ENCODE measurements at regions not wholly inside any gene's neighbourhood (a gene's known extent, or its start where the extent isn't known, plus 50 kb on each side); places are given as distances from the start of the nearest gene placed in this dataset.

DNA sequence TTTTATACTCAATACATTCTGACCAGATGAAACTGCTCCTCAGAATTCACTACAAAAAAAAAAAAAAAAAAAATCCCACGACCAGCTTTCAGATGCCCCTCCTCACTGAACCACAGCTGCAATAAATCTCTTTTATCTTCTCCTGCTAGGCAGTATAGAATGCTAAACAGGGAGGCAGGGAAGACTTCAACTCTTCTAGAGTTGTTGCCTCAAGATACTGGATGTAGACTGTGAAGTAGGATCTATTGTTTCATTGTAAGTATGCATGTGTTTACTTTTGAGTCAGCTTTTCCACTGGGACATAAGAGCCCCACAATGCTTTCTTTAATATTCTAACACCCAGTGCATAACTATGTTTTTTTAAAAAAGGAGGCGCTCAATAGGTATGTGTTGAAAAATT lies 401.4 kb downstream of the TBL1XR1 start:
- TF ChIP-seq CTCF (IDR thresholded peaks at IDR 0.05) (no peak), POLR2A (IDR thresholded peaks at IDR 0.05) (no peak)
